ENCODE measurements at regions not wholly inside any gene's neighbourhood (a gene's known extent, or its start where the extent isn't known, plus 50 kb on each side); places are given as distances from the start of the nearest gene placed in this dataset.

GRCh38 chr22:47783433-47784366 lies 1021.2 kb downstream of the TBC1D22A start:
- Histone ChIP-seq H3K27me3 (ENCODE audit: control insufficient read depth in 1 of 2, insufficient read depth in 2 of 2, low read length in 2 of 2) (peaks cover 0 to 11% of the 10 kb centered on the region in 2 donors), H3K9me3 (ENCODE audit: control insufficient read depth in 2 of 2, low read length in 2 of 2) (peaks cover 4 to 11% of the 10 kb centered on the region in 2 donors), H3K36me3 (ENCODE audit: control insufficient read depth in 2 of 2, insufficient read depth in 2 of 2, low read length in 2 of 2) (no peaks in the 10 kb centered on the region), H3K9ac (ENCODE audit: low read length in 2 of 2) (no peak overlapping the region), H3K27ac (ENCODE audit: low read length) (no peak overlapping the region), H3K4me3 (ENCODE audit: low read length in 2 of 2) (no peak overlapping the region), H3K4me1 (ENCODE audit: control insufficient read depth, insufficient read depth, low read length) (no peaks in the 10 kb centered on the region)

DNA sequence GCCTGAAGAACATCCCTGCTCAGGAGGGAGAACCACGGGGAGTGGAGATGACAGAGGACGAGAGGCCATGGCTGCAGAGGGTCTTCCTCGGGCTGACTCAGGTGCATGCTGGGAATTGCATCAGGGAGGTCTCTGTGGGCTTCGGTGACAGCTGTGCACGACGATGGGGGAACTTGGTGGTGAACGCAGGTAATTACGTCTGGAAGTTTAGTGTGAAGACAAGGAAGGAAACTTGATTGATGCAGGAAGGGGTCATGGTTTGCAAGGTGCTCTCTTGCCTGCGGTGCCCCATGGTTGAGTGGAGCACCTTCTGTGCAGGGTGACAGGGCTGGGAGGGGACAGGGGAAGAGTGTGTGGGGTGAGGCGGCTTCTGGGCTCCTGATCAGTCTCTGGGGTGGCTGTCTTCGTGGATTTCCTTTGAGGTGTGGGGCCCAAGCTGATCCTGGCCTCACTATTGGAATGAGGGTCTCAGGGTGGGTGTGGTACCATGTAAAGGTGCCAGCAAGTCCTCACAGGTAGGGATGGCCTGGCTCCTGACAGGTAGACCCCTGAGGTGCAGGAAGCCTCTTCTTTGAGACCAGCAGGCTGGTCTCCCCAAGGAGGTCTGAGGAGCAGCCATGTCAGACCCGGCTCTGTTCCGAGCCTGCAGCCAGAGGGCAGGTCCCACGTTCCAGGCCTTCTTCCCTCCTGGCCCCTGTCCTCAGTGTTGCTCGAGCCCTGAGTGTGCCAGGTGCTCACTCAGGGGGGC lies 1020.1 kb downstream of the TBC1D22A start:
- peaks cover 0 to 11% of the 10 kb centered on the region in 2 donors for H3K27me3 ChIP-seq (ENCODE audit: control insufficient read depth in 1 of 2, insufficient read depth in 2 of 2, low read length in 2 of 2)

DNA sequence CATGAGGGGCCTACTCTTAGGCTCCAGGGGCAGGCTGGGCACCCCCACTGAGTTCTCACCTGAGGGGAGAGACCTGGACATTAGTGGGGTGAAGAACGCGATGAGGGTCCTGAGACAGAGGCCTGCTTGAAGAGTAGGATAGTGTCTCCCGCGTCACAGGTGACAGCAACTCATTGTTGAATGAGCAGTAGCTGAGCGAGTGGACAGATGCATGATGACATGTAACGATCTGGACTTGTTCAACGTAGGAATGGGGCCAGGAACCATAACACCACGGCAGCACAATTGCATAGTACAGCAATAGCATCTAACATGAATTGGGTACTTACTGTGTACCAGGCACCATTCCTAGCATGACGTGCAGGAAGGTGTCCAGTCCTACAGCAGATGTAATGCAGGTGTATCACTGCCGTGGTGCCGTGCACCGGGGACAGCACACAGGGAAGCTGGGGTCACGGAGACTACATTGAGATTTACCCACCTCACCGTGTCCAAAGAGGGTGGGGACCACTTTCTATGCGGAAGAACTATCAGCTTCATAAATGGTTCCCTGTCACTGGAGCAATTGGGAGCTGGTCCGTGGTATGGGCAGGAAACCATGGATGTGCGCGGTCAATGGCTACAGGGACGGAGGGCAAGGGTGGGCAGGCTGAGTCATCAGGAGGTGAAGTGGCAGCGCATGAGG lies 1019.1 kb downstream of the TBC1D22A start:
- no peak overlapping the region for H3K27ac ChIP-seq (ENCODE audit: low read length)
- H3K9ac ChIP-seq (ENCODE audit: low read length in 2 of 2): no peak overlapping the region
- peaks cover 0 to 9% of the 10 kb centered on the region in 2 donors for H3K27me3 ChIP-seq (ENCODE audit: control insufficient read depth in 1 of 2, insufficient read depth in 2 of 2, low read length in 2 of 2)

More for the DNA sequence above, 1020.1 kb downstream of the TBC1D22A start:
- no peak overlapping the region for H3K4me3 ChIP-seq (ENCODE audit: low read length in 2 of 2)
- no peak overlapping the region for H3K9ac ChIP-seq (ENCODE audit: low read length in 2 of 2)
- H3K4me1 ChIP-seq (ENCODE audit: control insufficient read depth, insufficient read depth, low read length): no peaks in the 10 kb centered on the region
- no peaks in the 10 kb centered on the region for H3K36me3 ChIP-seq (ENCODE audit: control insufficient read depth in 2 of 2, insufficient read depth in 2 of 2, low read length in 2 of 2)
- H3K9me3 ChIP-seq (ENCODE audit: control insufficient read depth in 2 of 2, low read length in 2 of 2): peaks cover 4 to 11% of the 10 kb centered on the region in 2 donors
- H3K27ac ChIP-seq (ENCODE audit: low read length): no peak overlapping the region

GRCh38 chr22:47781024-47781423 lies 1018.6 kb downstream of the TBC1D22A start:
- H3K4me3 ChIP-seq (ENCODE audit: low read length in 2 of 2): no peak overlapping the region
- no peaks in the 10 kb centered on the region for H3K36me3 ChIP-seq (ENCODE audit: control insufficient read depth in 2 of 2, insufficient read depth in 2 of 2, low read length in 2 of 2)
- H3K4me1 ChIP-seq (ENCODE audit: control insufficient read depth, insufficient read depth, low read length): no peaks in the 10 kb centered on the region
- H3K27me3 ChIP-seq (ENCODE audit: control insufficient read depth in 1 of 2, insufficient read depth in 2 of 2, low read length in 2 of 2): peaks cover 0 to 9% of the 10 kb centered on the region in 2 donors
- H3K9me3 ChIP-seq (ENCODE audit: control insufficient read depth in 2 of 2, low read length in 2 of 2): peaks cover 4 to 11% of the 10 kb centered on the region in 2 donors
- no peak overlapping the region for H3K27ac ChIP-seq (ENCODE audit: low read length)
- H3K9ac ChIP-seq (ENCODE audit: low read length in 2 of 2): no peak overlapping the region

More for the DNA sequence above, 1019.1 kb downstream of the TBC1D22A start:
- peaks cover 4 to 11% of the 10 kb centered on the region in 2 donors for H3K9me3 ChIP-seq (ENCODE audit: control insufficient read depth in 2 of 2, low read length in 2 of 2)
- H3K4me1 ChIP-seq (ENCODE audit: control insufficient read depth, insufficient read depth, low read length): no peaks in the 10 kb centered on the region
- H3K4me3 ChIP-seq (ENCODE audit: low read length in 2 of 2): no peak overlapping the region
- no peaks in the 10 kb centered on the region for H3K36me3 ChIP-seq (ENCODE audit: control insufficient read depth in 2 of 2, insufficient read depth in 2 of 2, low read length in 2 of 2)

DNA sequence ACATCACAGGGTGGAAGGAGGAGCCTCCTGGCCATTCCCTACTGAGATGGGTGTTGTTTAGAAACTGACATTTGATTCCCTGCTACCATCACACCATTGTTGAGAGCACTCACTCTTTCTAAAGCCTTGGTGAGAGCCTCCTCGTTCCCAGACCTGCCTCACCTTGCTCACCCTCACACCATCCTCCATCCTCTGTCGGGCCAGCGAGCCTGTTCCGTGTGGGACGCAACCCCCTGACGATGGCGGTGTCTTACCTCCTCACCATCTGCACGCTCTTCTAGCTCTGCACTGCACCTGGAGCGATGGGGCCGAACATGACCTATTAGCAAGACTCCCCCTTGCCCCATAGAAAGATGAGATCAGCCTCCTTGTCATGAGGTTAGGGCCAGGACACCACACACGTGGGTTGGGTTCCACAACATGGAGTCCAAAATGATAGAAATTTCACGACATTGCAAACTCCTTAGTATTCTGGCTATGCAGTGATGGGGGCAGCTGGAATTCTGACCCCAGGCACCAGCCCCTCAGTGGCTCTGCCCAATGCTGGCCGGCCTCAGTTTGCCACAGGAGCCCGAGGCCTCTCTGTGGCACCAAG lies 1017.9 kb downstream of the TBC1D22A start:
- Histone ChIP-seq H3K27ac (ENCODE audit: low read length) (no peak overlapping the region), H3K4me1 (ENCODE audit: control insufficient read depth, insufficient read depth, low read length) (no peaks in the 10 kb centered on the region), H3K9me3 (ENCODE audit: control insufficient read depth in 2 of 2, low read length in 2 of 2) (peaks cover under 1 to 9% of the 10 kb centered on the region in 2 donors), H3K36me3 (ENCODE audit: control insufficient read depth in 2 of 2, insufficient read depth in 2 of 2, low read length in 2 of 2) (no peaks in the 10 kb centered on the region), H3K27me3 (ENCODE audit: control insufficient read depth in 1 of 2, insufficient read depth in 2 of 2, low read length in 2 of 2) (peaks cover 0 to 9% of the 10 kb centered on the region in 2 donors), H3K9ac (ENCODE audit: low read length in 2 of 2) (no peak overlapping the region), H3K4me3 (ENCODE audit: low read length in 2 of 2) (no peak overlapping the region)

- no peak overlapping the region for H3K27ac ChIP-seq (ENCODE audit: low read length)
- no peaks in the 10 kb centered on the region for H3K36me3 ChIP-seq (ENCODE audit: control insufficient read depth in 2 of 2, insufficient read depth in 2 of 2, low read length in 2 of 2)
- peaks cover 0 to 6% of the 10 kb centered on the region in 2 donors for H3K27me3 ChIP-seq (ENCODE audit: control insufficient read depth in 1 of 2, insufficient read depth in 2 of 2, low read length in 2 of 2)
- no peak overlapping the region for H3K9ac ChIP-seq (ENCODE audit: low read length in 2 of 2)
- no peak overlapping the region for H3K4me3 ChIP-seq (ENCODE audit: low read length in 2 of 2)
- H3K4me1 ChIP-seq (ENCODE audit: control insufficient read depth, insufficient read depth, low read length): no peaks in the 10 kb centered on the region
- peaks cover 0 to under 1% of the 10 kb centered on the region in 2 donors for H3K9me3 ChIP-seq (ENCODE audit: control insufficient read depth in 2 of 2, low read length in 2 of 2)
Observed at GRCh38 chr22:47779474-47779873, 1017.0 kb downstream of the TBC1D22A start.

- no peak overlapping the region for H3K27ac ChIP-seq (ENCODE audit: low read length)
- no peak overlapping the region for H3K4me3 ChIP-seq (ENCODE audit: low read length in 2 of 2)
- no peaks in the 10 kb centered on the region for H3K4me1 ChIP-seq (ENCODE audit: control insufficient read depth, insufficient read depth, low read length)
- H3K36me3 ChIP-seq (ENCODE audit: control insufficient read depth in 2 of 2, insufficient read depth in 2 of 2, low read length in 2 of 2): no peaks in the 10 kb centered on the region
- H3K9ac ChIP-seq (ENCODE audit: low read length in 2 of 2): no peak overlapping the region
- no peaks in the 10 kb centered on the region for H3K9me3 ChIP-seq (ENCODE audit: control insufficient read depth in 2 of 2, low read length in 2 of 2)
- peaks cover 0 to 3% of the 10 kb centered on the region in 2 donors for H3K27me3 ChIP-seq (ENCODE audit: control insufficient read depth in 1 of 2, insufficient read depth in 2 of 2, low read length in 2 of 2)
Observed at GRCh38 chr22:47778160-47778658, 1015.8 kb downstream of the TBC1D22A start.

DNA sequence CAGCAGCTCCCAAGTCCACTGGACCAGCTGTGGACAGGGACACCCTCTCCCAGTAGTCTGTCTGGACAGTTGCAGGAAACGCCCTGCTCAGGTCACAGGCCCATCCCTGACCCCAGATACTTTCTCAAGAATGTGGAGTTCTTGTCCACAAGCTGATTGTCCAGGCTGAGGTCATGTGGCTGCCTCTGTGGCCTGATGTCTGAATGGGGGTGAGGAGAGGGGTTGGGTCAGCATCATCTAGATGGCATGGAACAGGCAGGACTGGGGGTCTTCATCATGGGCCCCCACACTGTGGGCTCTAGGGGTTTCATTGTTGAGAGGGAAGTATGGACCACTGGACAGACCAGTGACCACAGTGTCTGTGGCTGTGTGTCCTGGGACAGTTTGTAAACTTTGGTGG lies 1015.0 kb downstream of the TBC1D22A start:
- Histone ChIP-seq H3K36me3 (ENCODE audit: control insufficient read depth in 2 of 2, insufficient read depth in 2 of 2, low read length in 2 of 2) (no peaks in the 10 kb centered on the region), H3K9ac (ENCODE audit: low read length in 2 of 2) (no peak overlapping the region), H3K4me3 (ENCODE audit: low read length in 2 of 2) (no peak overlapping the region), H3K27me3 (ENCODE audit: control insufficient read depth in 1 of 2, insufficient read depth in 2 of 2, low read length in 2 of 2) (peaks cover 0 to 3% of the 10 kb centered on the region in 2 donors), H3K4me1 (ENCODE audit: control insufficient read depth, insufficient read depth, low read length) (no peaks in the 10 kb centered on the region), H3K9me3 (ENCODE audit: control insufficient read depth in 2 of 2, low read length in 2 of 2) (no peaks in the 10 kb centered on the region), H3K27ac (ENCODE audit: low read length) (no peak overlapping the region)

GRCh38 chr22:47776329-47776728 lies 1013.9 kb downstream of the TBC1D22A start:
- Histone ChIP-seq H3K27me3 (ENCODE audit: control insufficient read depth in 1 of 2, insufficient read depth in 2 of 2, low read length in 2 of 2) (peaks cover 0 to 3% of the 10 kb centered on the region in 2 donors), H3K4me1 (ENCODE audit: control insufficient read depth, insufficient read depth, low read length) (no peaks in the 10 kb centered on the region), H3K36me3 (ENCODE audit: control insufficient read depth in 2 of 2, insufficient read depth in 2 of 2, low read length in 2 of 2) (no peaks in the 10 kb centered on the region), H3K27ac (ENCODE audit: low read length) (no peak overlapping the region), H3K9me3 (ENCODE audit: control insufficient read depth in 2 of 2, low read length in 2 of 2) (no peaks in the 10 kb centered on the region), H3K4me3 (ENCODE audit: low read length in 2 of 2) (no peak overlapping the region), H3K9ac (ENCODE audit: low read length in 2 of 2) (no peak overlapping the region)

DNA sequence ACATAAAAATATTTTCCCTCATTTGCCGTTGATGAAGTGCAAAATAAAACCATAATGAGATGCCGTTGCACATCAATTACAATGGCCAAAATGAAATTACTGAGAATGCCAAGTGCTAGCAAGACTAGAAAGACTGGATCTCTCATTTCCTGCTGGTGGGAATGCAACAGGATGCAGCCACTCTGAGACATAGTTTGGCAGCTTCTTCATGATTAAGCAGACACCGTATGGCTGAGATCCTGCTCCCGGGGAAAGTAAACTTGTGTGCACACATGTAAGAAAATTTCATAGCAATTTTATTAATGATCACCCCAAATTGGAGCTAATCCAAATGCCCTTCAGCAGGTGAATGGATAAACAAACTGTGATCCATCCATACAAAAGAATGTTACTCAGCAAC lies 1013.2 kb downstream of the TBC1D22A start:
- Histone ChIP-seq H3K36me3 (ENCODE audit: control insufficient read depth in 2 of 2, insufficient read depth in 2 of 2, low read length in 2 of 2) (no peaks in the 10 kb centered on the region), H3K9ac (ENCODE audit: low read length in 2 of 2) (no peak overlapping the region), H3K4me1 (ENCODE audit: control insufficient read depth, insufficient read depth, low read length) (no peaks in the 10 kb centered on the region), H3K4me3 (ENCODE audit: low read length in 2 of 2) (no peak overlapping the region), H3K27me3 (ENCODE audit: control insufficient read depth in 1 of 2, insufficient read depth in 2 of 2, low read length in 2 of 2) (peaks cover 0 to 3% of the 10 kb centered on the region in 2 donors), H3K27ac (ENCODE audit: low read length) (no peak overlapping the region), H3K9me3 (ENCODE audit: control insufficient read depth in 2 of 2, low read length in 2 of 2) (no peaks in the 10 kb centered on the region)

All from stomach smooth muscle (tissue), 2 donors.